Psoas muscle (tissue), 7 donors: ENCODE measurements at regions not wholly inside any gene's neighbourhood (a gene's known extent, or its start where the extent isn't known, plus 50 kb on each side); places are given as distances from the start of the nearest gene placed in this dataset.

Experiments
- ATAC-seq, 4 donors: fragments of 200-7000 bp; cut with Tn5 transposase; one replicate each; pipeline ENCODE4 v1.9.1; 2020; ENCODE audit warnings: moderate library complexity in 3 of 4, mild to moderate bottlenecking in 2 of 4
- DNase-seq, 2 donors: peaks; one replicate each; pipeline ENCODE4 v3.0.0-alpha.2; 2020
- H3K27ac ChIP-seq: fragments of 200-600 bp; one replicate; pipeline ENCODE4 v1.8.0; 2022
- H3K27me3 ChIP-seq, 3 donors: fragments of 200-600 bp in 1 of 3; one replicate each; pipeline versions ENCODE4 v1.6.1 to v1.8.0; 2013 to 2022; ENCODE audit warnings: low read length in 2 of 3, mild to moderate bottlenecking in 2 of 3, moderate library complexity in 1 of 3; ENCODE audit not compliant: insufficient read depth in 3 of 3
- H3K36me3 ChIP-seq, 2 donors: fragments of 200-600 bp in 1 of 2; one replicate each; pipeline versions ENCODE4 v1.6.1 to v1.8.0; 2013 to 2022; ENCODE audit warnings: low read depth in 1 of 2, mild to moderate bottlenecking in 1 of 2, moderate library complexity in 1 of 2; ENCODE audit not compliant: insufficient read depth in 1 of 2
- H3K4me1 ChIP-seq: fragments of 200-600 bp; one replicate; pipeline ENCODE4 v1.8.0; 2022
- H3K4me3 ChIP-seq: fragments of 200-600 bp; one replicate; pipeline ENCODE4 v1.8.0; 2022; ENCODE audit warnings: mild to moderate bottlenecking
- H3K9me3 ChIP-seq: fragments of 200-600 bp; one replicate; pipeline ENCODE4 v1.8.0; 2022
- whole genome bisulfite sequencing, 3 donors: extraction: QIAGEN DNeasy Blood & Tissue Kit; methylation state at CpG; one replicate each; pipeline versions ENCODE4 v1.1.6 to v1.1.7; 2013; 5-methylcytosine and 5-hydroxymethylcytosine counted together
- intact Hi-C, 2 donors: fragments of 100-400 bp; cut with DNase I; formaldehyde crosslinking; loops; one replicate each; pipeline versions ENCODE4 v1.11.0 to v1.14.2; 2022
- TF ChIP-seq, protein P1 (sequence below): fragments of 200-600 bp; IDR thresholded peaks from one replicate; pipeline ENCODE4 v1.8.0; 2022; ENCODE audit warnings: antibody characterized with exemption
- donor health status: healthy with polysubstance abuse.
- donor health status: DM: no; HTN: no; CAD: no; lungs with moderate emphysema.
- donor health status: Bipolar disorder and iron deficiency.
- donor health status: healthy.
- donor health status: DM: yes; HTN: yes; CAD: no.
- donor health status: DM: no; HTN: no; CAD: no.
- donor health status: DM: yes; HTN: yes; CAD: no.

DNA sequence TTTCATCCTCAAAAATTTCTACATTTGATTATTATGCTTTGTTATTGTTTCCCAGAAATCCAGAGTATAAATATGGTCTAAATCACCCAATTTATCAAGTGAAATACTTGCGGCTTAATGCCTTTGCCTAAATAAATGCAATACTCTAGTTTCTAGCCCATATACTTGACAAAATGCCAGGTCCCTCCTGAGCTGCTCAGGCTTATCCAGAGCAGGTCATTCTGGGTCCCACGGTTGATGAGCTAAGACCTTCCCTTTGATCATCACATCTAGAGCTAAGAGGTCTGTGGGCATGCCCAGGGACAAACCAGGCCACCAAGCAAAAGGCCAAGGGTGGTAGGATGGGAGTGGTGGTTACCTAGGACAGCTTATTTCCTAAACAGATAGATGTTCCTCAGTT lies 180.1 kb downstream of the SMIM20 start:
- Histone ChIP-seq H3K4me3 (no peak overlapping the region), H3K9me3 (peaks cover 10% of the 10 kb centered on the region), H3K4me1 (no peaks in the 10 kb centered on the region), H3K36me3 (no peaks in the 10 kb centered on the region), H3K27me3 (no peaks in the 10 kb centered on the region), H3K27ac (no peak overlapping the region)
- DNase-seq: no peak
- ATAC-seq: no peak
- WGBS, 3 donors: 72 to 79% (median 78%) methylated on average over 2 of the region's 2 CpGs
- TF ChIP-seq, protein P1, sequence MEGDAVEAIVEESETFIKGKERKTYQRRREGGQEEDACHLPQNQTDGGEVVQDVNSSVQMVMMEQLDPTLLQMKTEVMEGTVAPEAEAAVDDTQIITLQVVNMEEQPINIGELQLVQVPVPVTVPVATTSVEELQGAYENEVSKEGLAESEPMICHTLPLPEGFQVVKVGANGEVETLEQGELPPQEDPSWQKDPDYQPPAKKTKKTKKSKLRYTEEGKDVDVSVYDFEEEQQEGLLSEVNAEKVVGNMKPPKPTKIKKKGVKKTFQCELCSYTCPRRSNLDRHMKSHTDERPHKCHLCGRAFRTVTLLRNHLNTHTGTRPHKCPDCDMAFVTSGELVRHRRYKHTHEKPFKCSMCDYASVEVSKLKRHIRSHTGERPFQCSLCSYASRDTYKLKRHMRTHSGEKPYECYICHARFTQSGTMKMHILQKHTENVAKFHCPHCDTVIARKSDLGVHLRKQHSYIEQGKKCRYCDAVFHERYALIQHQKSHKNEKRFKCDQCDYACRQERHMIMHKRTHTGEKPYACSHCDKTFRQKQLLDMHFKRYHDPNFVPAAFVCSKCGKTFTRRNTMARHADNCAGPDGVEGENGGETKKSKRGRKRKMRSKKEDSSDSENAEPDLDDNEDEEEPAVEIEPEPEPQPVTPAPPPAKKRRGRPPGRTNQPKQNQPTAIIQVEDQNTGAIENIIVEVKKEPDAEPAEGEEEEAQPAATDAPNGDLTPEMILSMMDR: no peak
- intact Hi-C loops: no loop called here

DNA sequence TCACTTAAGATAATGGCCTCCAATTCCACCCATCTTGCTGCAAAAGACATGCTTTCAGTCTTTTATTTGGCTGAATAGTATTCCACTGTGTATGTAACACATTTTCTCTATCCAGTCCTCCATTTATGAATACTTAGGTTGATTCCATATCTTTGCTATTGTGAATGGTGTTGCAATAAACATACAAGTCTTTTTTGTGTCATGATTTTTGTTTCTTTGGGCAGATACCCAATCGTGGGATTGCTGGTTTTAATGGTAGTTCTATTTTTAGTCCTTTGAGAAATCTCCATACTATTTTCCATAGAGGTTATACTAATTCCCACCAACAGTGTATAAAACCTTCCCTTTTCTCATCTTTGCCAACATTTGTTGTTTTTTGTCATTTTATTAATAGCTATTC lies 180.9 kb downstream of the SMIM20 start:
- Histone ChIP-seq H3K9me3 (peaks cover 10% of the 10 kb centered on the region), H3K27ac (no peak overlapping the region), H3K4me1 (no peaks in the 10 kb centered on the region), H3K27me3 (no peaks in the 10 kb centered on the region), H3K4me3 (no peak overlapping the region), H3K36me3 (no peaks in the 10 kb centered on the region)
- DNase-seq (no peak), ATAC-seq (no peak)
- intact Hi-C loops: no loop called here
- WGBS, 3 donors: 57 to 74% (median 74%) methylated on average over 1 of the region's 1 CpG
- TF ChIP-seq, protein P1: no peak

DNA sequence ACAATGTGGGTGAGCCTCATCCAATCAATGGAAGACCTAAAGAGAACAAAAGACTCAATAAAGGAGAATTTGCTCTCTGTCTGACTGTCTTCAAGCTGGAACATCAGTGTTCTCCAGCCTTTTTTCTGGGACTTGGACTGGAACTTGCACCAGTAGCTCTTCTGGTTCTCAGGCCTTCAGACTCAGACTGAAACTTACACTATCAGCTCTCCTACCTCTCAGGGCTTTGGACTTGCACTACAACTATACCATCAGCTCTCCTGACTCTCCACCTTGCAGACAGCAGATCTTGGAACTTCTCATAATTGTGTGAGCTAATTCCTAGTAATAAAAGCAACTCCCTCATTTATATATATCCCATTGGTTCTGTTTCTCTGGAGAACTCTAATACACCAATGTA lies 185.9 kb downstream of the SMIM20 start:
- TF ChIP-seq, protein P1: no peak
- Histone ChIP-seq H3K27me3 (no peaks in the 10 kb centered on the region), H3K36me3 (no peaks in the 10 kb centered on the region), H3K4me3 (no peak overlapping the region), H3K4me1 (no peaks in the 10 kb centered on the region), H3K9me3 (no peaks in the 10 kb centered on the region), H3K27ac (no peak overlapping the region)
- DNase-seq: no peak
- intact Hi-C loops: no loop called here
- no peak for ATAC-seq

DNA sequence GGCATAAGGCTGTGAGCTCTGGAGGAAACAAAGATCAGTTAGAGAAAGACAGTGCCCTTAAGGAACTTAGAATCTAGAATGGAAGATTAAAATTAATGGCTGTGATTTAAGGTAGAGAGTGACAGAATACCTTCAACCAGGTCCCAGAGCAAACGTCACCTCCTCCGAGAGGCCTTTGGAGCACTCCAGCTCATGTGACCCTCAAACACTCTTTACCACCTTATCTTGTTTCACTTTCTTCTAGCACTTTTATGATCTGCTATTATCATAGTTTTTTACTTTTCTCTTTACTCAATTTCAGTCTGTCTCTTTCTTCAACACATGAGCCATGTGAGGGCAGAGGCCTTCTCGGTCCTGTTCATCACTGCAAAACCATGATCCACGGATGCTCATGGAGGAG lies 187.0 kb downstream of the SMIM20 start:
- peaks cover 6% of the 10 kb centered on the region for H3K4me1 ChIP-seq
- TF ChIP-seq, protein P1: no peak
- no peak overlapping the region for H3K27ac ChIP-seq
- no peaks in the 10 kb centered on the region for H3K36me3 ChIP-seq
- no peaks in the 10 kb centered on the region for H3K27me3 ChIP-seq
- 95 to 97% (median 96%) methylated on average over 4 of the region's 4 CpGs for WGBS, 3 donors
- intact Hi-C loops: no loop called here
- no peak for ATAC-seq
- H3K9me3 ChIP-seq: no peaks in the 10 kb centered on the region
- no peak overlapping the region for H3K4me3 ChIP-seq
- DNase-seq: no peak

DNA sequence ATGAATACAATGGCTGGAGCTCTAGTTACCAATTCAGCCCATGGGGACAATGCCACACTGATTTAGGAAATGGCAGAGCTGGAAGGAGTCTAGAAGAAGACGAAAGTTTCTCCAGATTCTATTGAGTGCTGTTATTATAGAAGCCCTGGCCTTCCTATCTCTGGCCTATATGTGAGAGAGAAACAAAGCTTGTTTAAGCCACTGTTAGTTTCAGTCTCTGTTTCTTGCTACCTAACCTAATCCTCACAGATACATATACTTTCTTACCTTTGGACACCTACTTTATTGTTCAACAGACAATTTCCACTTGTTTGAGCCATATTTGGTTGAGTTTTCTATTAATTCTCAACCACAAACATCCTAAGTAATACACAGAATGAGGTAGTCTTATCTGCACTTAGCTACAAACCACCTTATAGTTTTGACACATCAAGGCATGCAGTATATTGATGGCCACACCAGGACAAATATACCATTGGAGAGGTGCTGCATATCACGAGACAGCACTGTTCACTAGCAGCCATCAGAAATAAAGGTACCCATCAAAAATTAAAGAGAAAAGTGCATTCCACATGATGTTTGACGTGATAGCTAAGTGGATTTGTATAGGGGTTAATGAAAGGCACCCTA lies 190.2 kb downstream of the SMIM20 start:
- Histone ChIP-seq H3K27ac (no peak overlapping the region), H3K36me3 (no peaks in the 10 kb centered on the region), H3K4me3 (no peak overlapping the region), H3K27me3 (no peaks in the 10 kb centered on the region), H3K4me1 (peaks cover 13% of the 10 kb centered on the region), H3K9me3 (no peaks in the 10 kb centered on the region)
- WGBS, 3 donors: 94 to 98% (median 96%) methylated on average over 3 of the region's 3 CpGs
- no peak for DNase-seq
- ATAC-seq: no peak
- intact Hi-C loops: no loop called here
- TF ChIP-seq, protein P1: no peak
